AG10803 (cell line): ENCODE measurements at regions not wholly inside any gene's neighbourhood (a gene's known extent, or its start where the extent isn't known, plus 50 kb on each side); places are given as distances from the start of the nearest gene placed in this dataset.
"Not testable (repeated sequence)": the region's sequence is repeated elsewhere in the genome, so short reads cannot be mapped to it uniquely, and the experiment has no call there.

Experiments used
- DNase-seq: peaks from one replicate; pipeline ENCODE4 v3.0.0; 2010; ENCODE audit warnings: low read depth
- H3K4me3 ChIP-seq: 2 replicates; pipeline ENCODE4 v1.5.1; 2011; ENCODE audit warnings: mild to moderate bottlenecking, low read length, control low read depth
- TF ChIP-seq, protein P1 (sequence below): conservative IDR thresholded peaks from 2 replicates; pipeline ENCODE4 v1.5.1; 2011; ENCODE audit warnings: mild to moderate bottlenecking, low read length, control low read depth, inconsistent platforms

DNA sequence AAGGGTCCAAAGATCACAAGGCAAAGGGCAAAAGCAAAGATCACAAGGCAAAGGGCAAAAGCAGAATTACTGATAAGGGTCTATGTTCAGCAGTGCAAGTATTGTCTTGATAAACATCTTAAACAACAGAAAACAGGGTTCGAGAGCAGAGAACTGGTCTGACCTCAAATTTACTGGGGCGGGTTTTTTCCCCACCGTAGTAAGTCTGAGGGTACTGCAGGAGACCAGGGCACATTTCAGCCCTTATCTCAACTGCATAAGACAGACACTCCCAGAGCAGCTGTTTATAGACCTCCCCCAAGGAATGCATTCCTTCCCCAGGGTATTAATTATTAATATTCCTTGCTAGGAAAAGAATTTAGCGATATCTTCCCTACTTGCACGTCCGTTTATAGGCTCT is 61.3 kb downstream of the ZNF860 start:
- not testable (repeated sequence) for DNase-seq, H3K4me3 ChIP-seq

DNA sequence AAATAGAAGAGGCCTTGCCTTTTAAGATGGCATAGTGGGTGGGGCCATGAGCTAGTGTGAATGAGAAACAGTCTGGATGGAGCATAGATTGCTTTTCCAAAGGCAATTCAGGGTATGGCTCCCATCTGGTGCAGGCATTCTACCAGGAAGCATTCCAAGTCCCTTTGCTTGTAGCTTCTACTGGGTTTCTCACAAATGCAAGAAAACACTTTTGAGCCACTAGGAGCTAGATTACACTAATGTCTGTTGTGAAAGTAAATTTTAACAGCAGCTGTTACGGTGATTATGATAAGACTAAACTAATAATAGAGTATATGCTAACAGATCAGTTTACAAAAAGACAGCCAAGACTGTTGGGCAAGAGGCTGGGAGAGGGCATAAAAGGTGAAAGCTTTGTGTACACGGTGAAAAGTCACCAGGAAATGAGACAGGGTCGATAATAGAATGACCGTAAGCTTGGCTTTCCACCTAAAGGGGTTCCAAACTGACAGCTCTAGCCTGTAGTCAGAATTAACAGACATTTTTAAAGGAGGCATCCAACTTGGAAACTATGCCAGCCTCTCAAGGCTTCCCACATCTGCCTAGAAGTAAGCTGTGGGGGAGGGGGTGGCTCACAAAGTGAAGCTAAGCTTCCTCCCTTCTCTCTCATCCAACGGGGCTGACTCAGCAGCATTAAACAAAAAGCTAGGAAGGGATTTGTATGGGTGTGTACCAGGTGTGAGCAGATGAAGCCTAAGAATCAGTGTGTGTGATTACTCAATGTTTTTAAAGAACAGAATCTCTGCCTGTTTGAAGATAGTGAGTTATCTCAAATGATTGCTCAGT is 61.1 kb upstream of the GPD1L start:
- TF ChIP-seq, protein P1, sequence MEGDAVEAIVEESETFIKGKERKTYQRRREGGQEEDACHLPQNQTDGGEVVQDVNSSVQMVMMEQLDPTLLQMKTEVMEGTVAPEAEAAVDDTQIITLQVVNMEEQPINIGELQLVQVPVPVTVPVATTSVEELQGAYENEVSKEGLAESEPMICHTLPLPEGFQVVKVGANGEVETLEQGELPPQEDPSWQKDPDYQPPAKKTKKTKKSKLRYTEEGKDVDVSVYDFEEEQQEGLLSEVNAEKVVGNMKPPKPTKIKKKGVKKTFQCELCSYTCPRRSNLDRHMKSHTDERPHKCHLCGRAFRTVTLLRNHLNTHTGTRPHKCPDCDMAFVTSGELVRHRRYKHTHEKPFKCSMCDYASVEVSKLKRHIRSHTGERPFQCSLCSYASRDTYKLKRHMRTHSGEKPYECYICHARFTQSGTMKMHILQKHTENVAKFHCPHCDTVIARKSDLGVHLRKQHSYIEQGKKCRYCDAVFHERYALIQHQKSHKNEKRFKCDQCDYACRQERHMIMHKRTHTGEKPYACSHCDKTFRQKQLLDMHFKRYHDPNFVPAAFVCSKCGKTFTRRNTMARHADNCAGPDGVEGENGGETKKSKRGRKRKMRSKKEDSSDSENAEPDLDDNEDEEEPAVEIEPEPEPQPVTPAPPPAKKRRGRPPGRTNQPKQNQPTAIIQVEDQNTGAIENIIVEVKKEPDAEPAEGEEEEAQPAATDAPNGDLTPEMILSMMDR, result no peak
- DNase-seq, result peak; percentile 50
- H3K4me3 ChIP-seq, result no peak overlapping the region

DNA sequence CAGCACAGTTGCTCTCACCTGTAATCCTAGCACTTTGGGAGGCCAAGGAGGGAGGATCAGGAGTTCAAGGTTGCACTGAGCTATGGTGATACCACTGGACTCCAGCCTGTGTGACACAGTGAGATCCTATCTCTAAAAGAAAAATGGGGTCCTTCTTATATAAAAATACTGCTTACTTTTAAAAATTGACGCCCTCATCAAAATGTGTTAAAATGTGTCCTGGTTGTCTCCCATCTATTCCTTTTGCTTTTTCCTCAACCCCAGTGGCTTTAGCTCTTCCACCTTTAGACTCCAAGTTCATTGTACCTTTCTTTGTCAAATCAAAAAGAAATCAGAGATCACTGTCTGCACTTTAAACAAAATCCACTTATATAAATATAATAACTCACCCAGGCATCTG is 60.3 kb upstream of the GPD1L start:
- no peak for DNase-seq
- TF ChIP-seq, protein P1, result no peak
- no peak overlapping the region for H3K4me3 ChIP-seq

DNA sequence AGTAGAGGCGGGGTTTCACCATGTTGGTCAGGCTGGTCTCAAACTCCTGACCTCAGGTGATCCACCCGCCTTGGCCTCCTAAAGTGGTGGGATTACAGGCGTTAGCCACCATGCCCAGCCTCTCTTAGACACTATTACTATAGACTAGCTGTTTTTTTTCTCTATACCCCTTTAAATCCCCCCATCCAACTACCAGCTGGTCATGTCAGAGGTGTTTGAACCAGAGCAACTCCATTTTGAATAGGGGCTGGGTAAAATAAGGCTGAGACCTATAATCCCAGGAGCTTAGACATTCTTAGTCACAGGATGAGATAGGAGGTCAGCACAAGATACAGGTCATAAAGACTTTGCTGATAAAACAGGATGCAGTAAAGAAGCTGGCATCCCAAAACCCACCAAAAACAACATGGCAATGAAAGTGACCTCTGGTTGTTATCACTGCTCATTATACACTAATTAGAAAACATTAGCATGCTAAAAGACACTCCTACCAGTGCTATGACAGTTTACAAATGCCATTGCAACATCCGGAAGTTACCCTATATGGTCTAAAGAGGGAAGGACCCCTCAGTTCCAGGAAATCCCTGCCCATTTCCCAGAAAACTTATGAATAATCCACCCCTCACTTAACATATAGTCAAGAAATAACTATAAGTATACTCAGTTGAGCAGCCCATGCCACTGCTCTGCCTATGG is 57.8 kb upstream of the GPD1L start:
- no peak overlapping the region for H3K4me3 ChIP-seq
- TF ChIP-seq, protein P1, result no peak
- DNase-seq, result no peak

- TF ChIP-seq, protein P1, result no peak
- no peak for DNase-seq
- H3K4me3 ChIP-seq, result no peak overlapping the region
Measured at GRCh38 chr3:32049916-32050315, 56.5 kb upstream of the GPD1L start.

- not testable (repeated sequence) for DNase-seq, H3K4me3 ChIP-seq
Measured at GRCh38 chr3:32052230-32052629, 54.2 kb upstream of the GPD1L start.

- DNase-seq, H3K4me3 ChIP-seq: not testable (repeated sequence)
Measured at GRCh38 chr3:32052851-32053250, 53.6 kb upstream of the GPD1L start.

DNA sequence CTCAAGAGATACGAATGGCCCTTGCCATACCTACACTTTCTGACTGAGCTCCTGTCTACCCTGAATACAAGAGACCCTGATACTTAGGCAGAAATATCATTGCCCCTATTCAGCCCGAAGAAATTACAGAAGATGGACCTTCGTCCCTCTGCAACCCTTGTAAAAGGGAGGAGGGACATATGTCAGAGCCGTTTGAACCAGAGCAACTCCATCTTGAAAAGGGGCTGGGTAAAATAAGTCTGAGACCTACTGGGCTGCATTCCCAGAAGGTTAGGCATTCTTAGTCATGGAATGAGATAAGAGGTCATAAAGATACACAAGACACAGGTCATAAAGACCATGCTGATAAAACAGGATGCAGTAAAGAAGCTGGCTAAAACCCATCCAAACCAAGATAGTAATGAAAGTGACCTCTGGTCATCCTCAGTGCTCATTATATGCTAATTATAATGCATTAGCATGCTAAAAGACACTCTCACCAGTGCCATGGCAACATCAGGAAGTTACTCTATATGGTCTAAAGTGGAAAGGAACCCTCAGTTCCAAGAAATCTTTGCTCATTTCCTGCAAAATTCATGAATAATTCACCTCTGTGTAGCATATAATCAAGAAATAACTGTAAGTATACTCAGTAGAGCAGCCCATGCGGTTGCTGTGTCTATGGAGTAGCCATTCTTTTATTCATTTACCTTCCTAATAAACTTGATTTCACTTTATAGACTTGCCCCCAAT is 49.7 kb upstream of the GPD1L start:
- DNase-seq, result no peak
- H3K4me3 ChIP-seq, result no peak overlapping the region
- TF ChIP-seq, protein P1, result no peak
